HG02588 (cell line): ENCODE measurements at regions not wholly inside any gene's neighbourhood (a gene's known extent, or its start where the extent isn't known, plus 50 kb on each side); places are given as distances from the start of the nearest gene placed in this dataset.

Experiments
- ATAC-seq: cut with Tn5 transposase; IDR thresholded peaks from one replicate; pipeline ENCODE4 v1.9.1; 2021; ENCODE audit warnings: mild to moderate bottlenecking, moderate library complexity; ENCODE audit not compliant: unreplicated experiment

GRCh38 chrX:110430293-110431076, 71.8 kb downstream of the RTL9 start:
- peak; percentile 47 for ATAC-seq

GRCh38 chrX:110432091-110432905, 73.7 kb downstream of the RTL9 start:
- no peak for ATAC-seq

- no peak for ATAC-seq
Measured at GRCh38 chrX:110432906-110433215, 74.2 kb downstream of the RTL9 start.

- no peak for ATAC-seq
Measured at GRCh38 chrX:110435196-110435595, 76.5 kb downstream of the RTL9 start.

GRCh38 chrX:110436523-110436922, 77.9 kb downstream of the RTL9 start:
- ATAC-seq, result no peak

- no peak for ATAC-seq
Measured at GRCh38 chrX:110437686-110438085, 79.0 kb downstream of the RTL9 start.

- ATAC-seq, result no peak
Measured at GRCh38 chrX:110440016-110440805, 81.6 kb downstream of the RTL9 start.

- ATAC-seq, result peak; percentile 76
Measured at GRCh38 chrX:110442635-110443034, 84.0 kb downstream of the RTL9 start.

- ATAC-seq, result no peak
Measured at GRCh38 chrX:110444996-110445395, 86.3 kb downstream of the RTL9 start.

GRCh38 chrX:110448459-110448858, 89.8 kb downstream of the RTL9 start:
- no peak for ATAC-seq

GRCh38 chrX:110449312-110449711, 90.7 kb downstream of the RTL9 start:
- no peak for ATAC-seq

- peak; percentile 63 for ATAC-seq
Measured at GRCh38 chrX:110450050-110450449, 91.4 kb downstream of the RTL9 start.

GRCh38 chrX:110454336-110454735, 95.7 kb downstream of the RTL9 start:
- no peak for ATAC-seq

- no peak for ATAC-seq
Measured at GRCh38 chrX:110462957-110463356, 104.3 kb downstream of the RTL9 start.

GRCh38 chrX:110466790-110467189, 108.1 kb downstream of the RTL9 start:
- ATAC-seq, result no peak

- ATAC-seq, result no peak
Measured at GRCh38 chrX:110472265-110472664, 113.6 kb downstream of the RTL9 start.

- no peak for ATAC-seq
Measured at GRCh38 chrX:110477593-110478228, 119.1 kb downstream of the RTL9 start.

- ATAC-seq, result no peak
Measured at GRCh38 chrX:110491846-110492620, 133.4 kb downstream of the RTL9 start.

- no peak for ATAC-seq
Measured at GRCh38 chrX:110504947-110505346, 146.3 kb downstream of the RTL9 start.
